ENCODE measurements at regions not wholly inside any gene's neighbourhood (a gene's known extent, or its start where the extent isn't known, plus 50 kb on each side); places are given as distances from the start of the nearest gene placed in this dataset.

DNA sequence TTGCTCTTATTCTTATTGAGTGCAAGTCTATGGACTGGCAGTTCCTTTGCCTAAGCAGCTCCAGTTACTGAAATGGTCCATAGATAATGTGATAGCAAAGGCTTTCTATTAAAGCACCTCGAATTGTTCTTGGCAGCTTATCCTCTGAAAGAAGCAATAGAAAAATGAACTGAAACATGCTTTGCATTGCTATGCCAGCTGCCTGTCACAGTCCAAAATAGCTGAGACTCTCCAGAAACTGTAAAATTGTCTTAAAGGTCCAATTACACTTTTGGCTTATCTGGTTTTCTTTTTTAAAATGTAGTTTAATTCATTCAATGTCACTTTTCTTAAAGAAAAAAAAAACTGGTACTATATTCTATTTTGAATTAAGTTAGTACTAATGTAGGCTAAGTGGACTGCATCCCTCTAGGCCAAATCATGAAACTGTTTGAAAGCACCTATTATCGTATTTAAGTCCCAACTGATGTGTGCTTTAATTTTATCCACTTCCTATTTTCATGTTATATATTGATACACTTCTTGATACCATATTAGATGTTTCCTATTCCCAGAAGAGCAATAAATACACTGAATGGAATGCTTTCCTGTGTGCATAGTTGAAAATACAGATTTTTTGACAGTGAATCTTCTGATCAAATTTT lies 208.0 kb upstream of the DEPDC1 start:
- no peaks in the 10 kb centered on the region for H3K27me3 ChIP-seq (ENCODE audit: insufficient read depth, low read depth, low read length)
- no peak overlapping the region for H3K4me2 ChIP-seq (ENCODE audit: low read length)
- H3K36me3 ChIP-seq (ENCODE audit: insufficient read depth, low read length), result no peaks in the 10 kb centered on the region
- H3K9me3 ChIP-seq (ENCODE audit: low read length), result no peaks in the 10 kb centered on the region
- no peaks in the 10 kb centered on the region for H3F3A ChIP-seq (ENCODE audit: insufficient read depth, low read length, poor library complexity, severe bottlenecking)
- H3K9ac ChIP-seq (ENCODE audit: low read length), result no peak overlapping the region
- no peak overlapping the region for H2AFZ ChIP-seq (ENCODE audit: low read depth, low read length)
- TF ChIP-seq TAF1 (IDR thresholded peaks at IDR 0.05; ENCODE audit: low read depth), result no peak
- no peak for TF ChIP-seq CTCF (IDR thresholded peaks at IDR 0.05; ENCODE audit: poor library complexity, severe bottlenecking)
- TF ChIP-seq RAD21 (conservative IDR thresholded peaks at IDR 0.05), result no peak
- TF ChIP-seq POLR2AphosphoS5 (IDR thresholded peaks at IDR 0.05), result no peak
- TF ChIP-seq EZH2 (IDR thresholded peaks at IDR 0.05; ENCODE audit: borderline replicate concordance, insufficient read depth, low read length, poor library complexity, severe bottlenecking), result no peak
- no peak for TF ChIP-seq SMC3 (conservative IDR thresholded peaks at IDR 0.05; ENCODE audit: poor library complexity)
- TF ChIP-seq, protein P1, sequence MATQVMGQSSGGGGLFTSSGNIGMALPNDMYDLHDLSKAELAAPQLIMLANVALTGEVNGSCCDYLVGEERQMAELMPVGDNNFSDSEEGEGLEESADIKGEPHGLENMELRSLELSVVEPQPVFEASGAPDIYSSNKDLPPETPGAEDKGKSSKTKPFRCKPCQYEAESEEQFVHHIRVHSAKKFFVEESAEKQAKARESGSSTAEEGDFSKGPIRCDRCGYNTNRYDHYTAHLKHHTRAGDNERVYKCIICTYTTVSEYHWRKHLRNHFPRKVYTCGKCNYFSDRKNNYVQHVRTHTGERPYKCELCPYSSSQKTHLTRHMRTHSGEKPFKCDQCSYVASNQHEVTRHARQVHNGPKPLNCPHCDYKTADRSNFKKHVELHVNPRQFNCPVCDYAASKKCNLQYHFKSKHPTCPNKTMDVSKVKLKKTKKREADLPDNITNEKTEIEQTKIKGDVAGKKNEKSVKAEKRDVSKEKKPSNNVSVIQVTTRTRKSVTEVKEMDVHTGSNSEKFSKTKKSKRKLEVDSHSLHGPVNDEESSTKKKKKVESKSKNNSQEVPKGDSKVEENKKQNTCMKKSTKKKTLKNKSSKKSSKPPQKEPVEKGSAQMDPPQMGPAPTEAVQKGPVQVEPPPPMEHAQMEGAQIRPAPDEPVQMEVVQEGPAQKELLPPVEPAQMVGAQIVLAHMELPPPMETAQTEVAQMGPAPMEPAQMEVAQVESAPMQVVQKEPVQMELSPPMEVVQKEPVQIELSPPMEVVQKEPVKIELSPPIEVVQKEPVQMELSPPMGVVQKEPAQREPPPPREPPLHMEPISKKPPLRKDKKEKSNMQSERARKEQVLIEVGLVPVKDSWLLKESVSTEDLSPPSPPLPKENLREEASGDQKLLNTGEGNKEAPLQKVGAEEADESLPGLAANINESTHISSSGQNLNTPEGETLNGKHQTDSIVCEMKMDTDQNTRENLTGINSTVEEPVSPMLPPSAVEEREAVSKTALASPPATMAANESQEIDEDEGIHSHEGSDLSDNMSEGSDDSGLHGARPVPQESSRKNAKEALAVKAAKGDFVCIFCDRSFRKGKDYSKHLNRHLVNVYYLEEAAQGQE (IDR thresholded peaks at IDR 0.05; ENCODE audit: borderline replicate concordance), result no peak
- TF ChIP-seq EP300 (conservative IDR thresholded peaks at IDR 0.05; ENCODE audit: poor library complexity, severe bottlenecking), result no peak
- TF ChIP-seq MXI1 (conservative IDR thresholded peaks at IDR 0.05; ENCODE audit: poor library complexity, severe bottlenecking), result no peak
- H3K9me2 ChIP-seq (ENCODE audit: insufficient read depth, low read length), result no peaks in the 10 kb centered on the region
- no peak overlapping the region for H3K4me3 ChIP-seq (ENCODE audit: low read length)
- no peak overlapping the region for H3K27ac ChIP-seq (ENCODE audit: low read length)
- no peaks in the 10 kb centered on the region for H4K20me1 ChIP-seq (ENCODE audit: insufficient read depth)
- H3K79me2 ChIP-seq (replicated peaks; ENCODE audit: insufficient read depth, low read length), result no peaks in the 10 kb centered on the region

- H3K27ac ChIP-seq (ENCODE audit: low read length), result no peak overlapping the region
- TF ChIP-seq TAF1 (IDR thresholded peaks at IDR 0.05; ENCODE audit: low read depth) (no peak), MXI1 (conservative IDR thresholded peaks at IDR 0.05; ENCODE audit: poor library complexity, severe bottlenecking) (no peak), SMC3 (conservative IDR thresholded peaks at IDR 0.05; ENCODE audit: poor library complexity) (no peak), POLR2AphosphoS5 (IDR thresholded peaks at IDR 0.05) (no peak), EZH2 (IDR thresholded peaks at IDR 0.05; ENCODE audit: borderline replicate concordance, insufficient read depth, low read length, poor library complexity, severe bottlenecking) (no peak), CTCF (IDR thresholded peaks at IDR 0.05; ENCODE audit: poor library complexity, severe bottlenecking) (no peak), RAD21 (conservative IDR thresholded peaks at IDR 0.05) (no peak), EP300 (conservative IDR thresholded peaks at IDR 0.05; ENCODE audit: poor library complexity, severe bottlenecking) (no peak)
- TF ChIP-seq, protein P1 (IDR thresholded peaks at IDR 0.05; ENCODE audit: borderline replicate concordance), result no peak
- H3K4me2 ChIP-seq (ENCODE audit: low read length), result no peak overlapping the region
- no peak overlapping the region for H3K4me3 ChIP-seq (ENCODE audit: low read length)
- no peaks in the 10 kb centered on the region for H3K36me3 ChIP-seq (ENCODE audit: insufficient read depth, low read length)
- H3K9me3 ChIP-seq (ENCODE audit: low read length), result no peaks in the 10 kb centered on the region
- no peak overlapping the region for H2AFZ ChIP-seq (ENCODE audit: low read depth, low read length)
- no peaks in the 10 kb centered on the region for H3K9me2 ChIP-seq (ENCODE audit: insufficient read depth, low read length)
- H3K9ac ChIP-seq (ENCODE audit: low read length), result no peak overlapping the region
- H4K20me1 ChIP-seq (ENCODE audit: insufficient read depth), result no peaks in the 10 kb centered on the region
- no peaks in the 10 kb centered on the region for H3K27me3 ChIP-seq (ENCODE audit: insufficient read depth, low read depth, low read length)
- H3K79me2 ChIP-seq (replicated peaks; ENCODE audit: insufficient read depth, low read length), result no peaks in the 10 kb centered on the region
- H3F3A ChIP-seq (ENCODE audit: insufficient read depth, low read length, poor library complexity, severe bottlenecking), result no peaks in the 10 kb centered on the region
Measured at GRCh38 chr1:68705466-68705865, 208.6 kb upstream of the DEPDC1 start.
